Esophagus muscularis mucosa (tissue), 3 donors: ENCODE measurements at regions not wholly inside any gene's neighbourhood (a gene's known extent, or its start where the extent isn't known, plus 50 kb on each side); places are given as distances from the start of the nearest gene placed in this dataset.

Experiments
- CTCF ChIP-seq, 3 experiments: fragments of 200-600 bp in 2 of 3; fragments of 450-650 bp in 1 of 3; sonication (generic) in 2 of 3; IDR thresholded peaks; one replicate each; pipeline ENCODE4 v1.5.1; 2017 to 2019; ENCODE audit warnings: antibody characterized with exemption in 3 of 3, mild to moderate bottlenecking in 2 of 3, moderate library complexity in 1 of 3
- POLR2A ChIP-seq: fragments of 450-650 bp; IDR thresholded peaks from one replicate; pipeline ENCODE4 v1.6.1; 2017; ENCODE audit warnings: antibody characterized with exemption, moderate library complexity, mild to moderate bottlenecking, low read depth
- POLR2AphosphoS5 ChIP-seq, 2 donors: sonication (generic); formaldehyde crosslinking; IDR thresholded peaks; one replicate each; pipeline ENCODE4 v1.6.1; 2017; ENCODE audit warnings: antibody characterized with exemption in 2 of 2

GRCh38 chrX:39528161-39528916 is 569.4 kb downstream of the BCOR start:
- no peak for TF ChIP-seq CTCF (IDR thresholded peaks at IDR 0.05)
- TF ChIP-seq POLR2AphosphoS5 (IDR thresholded peaks at IDR 0.05): no peak
- TF ChIP-seq POLR2A: no peak
